ENCODE measurements at regions not wholly inside any gene's neighbourhood (a gene's known extent, or its start where the extent isn't known, plus 50 kb on each side); places are given as distances from the start of the nearest gene placed in this dataset.
A peak's percentile ranks its signal among the peaks of the same experiment; 100 is the strongest.
"Not testable (repeated sequence)": the region's sequence is repeated elsewhere in the genome, so short reads cannot be mapped to it uniquely, and the experiment has no call there.

DNA sequence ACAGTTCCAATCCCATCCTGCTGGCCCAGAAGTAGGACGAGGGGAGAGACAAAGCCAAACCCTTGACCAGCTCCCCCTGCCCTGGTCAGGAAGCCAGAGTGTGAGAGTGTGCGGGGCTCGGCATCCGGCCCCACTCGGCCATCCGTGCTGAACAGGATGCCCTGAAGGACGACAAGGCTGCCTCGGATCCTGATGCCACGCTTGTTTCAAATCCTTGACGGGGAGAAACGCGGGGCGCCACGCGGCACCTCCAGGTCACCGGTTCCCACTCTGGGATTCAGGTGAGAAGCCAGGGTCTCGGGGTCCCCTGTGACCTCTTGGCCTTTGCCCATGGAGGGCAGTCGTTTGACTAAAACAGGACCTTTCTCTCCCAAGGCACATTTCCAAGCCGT, 167.8 kb downstream of the BRD1 start:
- intact Hi-C loops (cut with DNase I), result no loop called here

GRCh38 chr22:49659281-49659923, 168.3 kb downstream of the BRD1 start:
- Histone ChIP-seq H3K9me3 (no peaks in the 10 kb centered on the region), H3K36me3 (no peaks in the 10 kb centered on the region), H3K27me3 (peaks cover 0 to 30% of the 10 kb centered on the region in 2 donors), H3K4me3 (no peak overlapping the region), H3K4me1 (peaks cover 0 to 37% of the 10 kb centered on the region in 2 donors), H3K27ac (peak overlapping the region in 1 of 2 donors; percentile 51)
- TF ChIP-seq CTCF (IDR thresholded peaks at IDR 0.05), result no peak
- intact Hi-C loops (cut with DNase I), result no loop called here
- DNase-seq, result peak in 1 of 4 donors; percentile 63
- no peak for ATAC-seq

More for the DNA sequence above, 167.8 kb downstream of the BRD1 start:
- Histone ChIP-seq H3K27me3 (peaks cover 0 to 35% of the 10 kb centered on the region in 2 donors), H3K4me3 (no peak overlapping the region), H3K27ac (peak overlapping the region in 1 of 2 donors; percentile 51), H3K9me3 (no peaks in the 10 kb centered on the region), H3K4me1 (peaks cover 0 to 35% of the 10 kb centered on the region in 2 donors), H3K36me3 (no peaks in the 10 kb centered on the region)
- no peak for ATAC-seq
- no peak for TF ChIP-seq CTCF (IDR thresholded peaks at IDR 0.05)
- peak in 1 of 4 donors; percentile 62 for DNase-seq

- Histone ChIP-seq H3K4me1 (peaks cover 0 to 40% of the 10 kb centered on the region in 2 donors), H3K27me3 (peaks cover 0 to 25% of the 10 kb centered on the region in 2 donors), H3K36me3 (no peaks in the 10 kb centered on the region), H3K9me3 (no peaks in the 10 kb centered on the region), H3K27ac (peak overlapping the region in 1 of 2 donors; percentile 86), H3K4me3 (no peak overlapping the region)
- intact Hi-C loops (cut with DNase I), result no loop called here
- DNase-seq (no peak), ATAC-seq (no peak)
- TF ChIP-seq CTCF (IDR thresholded peaks at IDR 0.05), result no peak
Observed at GRCh38 chr22:49658902-49659280, 168.8 kb downstream of the BRD1 start.

GRCh38 chr22:49657974-49658590, 169.6 kb downstream of the BRD1 start:
- TF ChIP-seq CTCF (IDR thresholded peaks at IDR 0.05), result no peak
- no peaks in the 10 kb centered on the region for H3K9me3 ChIP-seq
- peaks cover 0 to 17% of the 10 kb centered on the region in 2 donors for H3K27me3 ChIP-seq
- no peaks in the 10 kb centered on the region for H3K36me3 ChIP-seq
- ATAC-seq (no peak), DNase-seq (peak in 1 of 4 donors; percentile 20)
- peak overlapping the region in 1 of 2 donors; percentile 59 for H3K4me3 ChIP-seq
- H3K4me1 ChIP-seq, result peaks cover 0 to 44% of the 10 kb centered on the region in 2 donors
- H3K27ac ChIP-seq, result peak overlapping the region; percentile 69 to 86
- intact Hi-C loops (cut with DNase I), result no loop called here

DNA sequence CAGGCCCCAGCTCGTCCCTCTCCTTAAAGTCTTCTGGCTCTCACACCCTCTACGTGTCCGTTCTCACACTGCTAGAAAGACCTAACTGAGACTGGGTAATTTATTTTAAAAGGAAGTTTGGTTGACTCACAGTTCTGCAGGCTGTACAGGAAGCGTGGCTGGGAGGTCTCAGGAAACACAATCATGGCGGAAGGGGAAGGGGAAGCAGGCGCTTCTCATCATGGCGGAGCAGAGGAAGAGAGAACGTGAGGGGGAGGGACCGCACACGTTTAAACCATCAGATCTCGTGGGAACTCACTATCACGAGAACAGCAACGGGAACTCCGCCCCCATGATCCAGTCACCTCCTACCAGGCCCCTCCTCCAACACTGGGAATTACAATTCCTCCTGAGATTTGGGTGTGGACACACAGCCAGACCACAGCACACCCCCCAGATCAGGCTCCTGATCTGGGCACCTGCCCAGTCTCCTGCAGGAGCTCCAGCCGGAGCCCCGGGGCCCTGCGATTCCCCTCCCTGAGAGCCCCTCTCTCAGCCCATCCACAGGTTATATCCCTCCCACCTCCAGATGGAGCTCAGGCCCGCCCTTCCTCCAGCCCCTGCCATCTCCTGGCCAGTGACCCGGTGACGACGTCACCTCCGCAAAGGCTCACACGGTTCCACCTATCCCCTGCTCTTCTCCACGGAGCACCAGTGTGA, 170.2 kb downstream of the BRD1 start:
- peak overlapping the region; percentile 69 to 86 for H3K27ac ChIP-seq
- no peak for TF ChIP-seq CTCF (IDR thresholded peaks at IDR 0.05)
- H3K36me3 ChIP-seq, result no peaks in the 10 kb centered on the region
- ATAC-seq (peak; percentile 85), DNase-seq (peak in 3 of 4 donors; percentile 58 to 85 (median 82))
- peaks cover 0 to 44% of the 10 kb centered on the region in 2 donors for H3K4me1 ChIP-seq
- H3K27me3 ChIP-seq, result peaks cover 0 to 16% of the 10 kb centered on the region in 2 donors
- H3K9me3 ChIP-seq, result no peaks in the 10 kb centered on the region
- intact Hi-C loops (cut with DNase I), result no loop called here
- H3K4me3 ChIP-seq, result peak overlapping the region; percentile 32 to 59

GRCh38 chr22:49656883-49657274, 170.8 kb downstream of the BRD1 start:
- H3K36me3 ChIP-seq; H3K9me3 ChIP-seq; intact Hi-C loops (cut with DNase I): not testable (repeated sequence)
- DNase-seq (peak in 1 of 4 donors; percentile 81), ATAC-seq (peak; percentile 83)
- Histone ChIP-seq H3K4me1 (peaks cover 0 to 47% of the 10 kb centered on the region in 2 donors), H3K4me3 (peak overlapping the region; percentile 32 to 59), H3K27me3 (peaks cover 0 to 16% of the 10 kb centered on the region in 2 donors), H3K27ac (peak overlapping the region; percentile 67 to 86)

Data from left lung (tissue), 4 donors.